Immature natural killer cell (primary cell): ENCODE measurements at regions not wholly inside any gene's neighbourhood (a gene's known extent, or its start where the extent isn't known, plus 50 kb on each side); places are given as distances from the start of the nearest gene placed in this dataset.

Source experiments
- DNase-seq, 3 donors: peaks; one replicate each; pipeline ENCODE4 v3.0.0; 2022; ENCODE audit warnings: mixed read lengths in 1 of 3
- H3K27ac Mint-ChIP-seq, 6 donors: one replicate each; pipeline ENCODE4 v1.8.0; 2020; ENCODE audit warnings: mixed read lengths in 6 of 6, mild to moderate bottlenecking in 5 of 6, inconsistent platforms in 4 of 6, moderate library complexity in 3 of 6
- H3K27me3 Mint-ChIP-seq, 3 donors: one replicate each; pipeline ENCODE4 v1.8.0; 2020 to 2021; ENCODE audit warnings: low read depth in 3 of 3, mild to moderate bottlenecking in 3 of 3, mixed read lengths in 3 of 3, moderate library complexity in 3 of 3, inconsistent platforms in 1 of 3
- H3K36me3 Mint-ChIP-seq, 3 donors: one replicate each; pipeline ENCODE4 v1.8.0; 2020; ENCODE audit warnings: mixed read lengths in 3 of 3, inconsistent platforms in 2 of 3, mild to moderate bottlenecking in 2 of 3
- H3K4me1 Mint-ChIP-seq, 2 donors: one replicate each; pipeline ENCODE4 v1.8.0; 2020; ENCODE audit warnings: inconsistent platforms in 2 of 2, mild to moderate bottlenecking in 2 of 2, mixed read lengths in 2 of 2, moderate library complexity in 1 of 2
- H3K4me3 Mint-ChIP-seq, 5 donors: one replicate each; pipeline ENCODE4 v1.8.0; 2020; ENCODE audit warnings: mild to moderate bottlenecking in 5 of 5, mixed read lengths in 5 of 5, inconsistent platforms in 3 of 5, moderate library complexity in 3 of 5
- H3K9me3 Mint-ChIP-seq, 6 donors: one replicate each; pipeline ENCODE4 v1.8.0; 2020; ENCODE audit warnings: mild to moderate bottlenecking in 6 of 6, mixed read lengths in 6 of 6, inconsistent platforms in 4 of 6, moderate library complexity in 3 of 6

DNA sequence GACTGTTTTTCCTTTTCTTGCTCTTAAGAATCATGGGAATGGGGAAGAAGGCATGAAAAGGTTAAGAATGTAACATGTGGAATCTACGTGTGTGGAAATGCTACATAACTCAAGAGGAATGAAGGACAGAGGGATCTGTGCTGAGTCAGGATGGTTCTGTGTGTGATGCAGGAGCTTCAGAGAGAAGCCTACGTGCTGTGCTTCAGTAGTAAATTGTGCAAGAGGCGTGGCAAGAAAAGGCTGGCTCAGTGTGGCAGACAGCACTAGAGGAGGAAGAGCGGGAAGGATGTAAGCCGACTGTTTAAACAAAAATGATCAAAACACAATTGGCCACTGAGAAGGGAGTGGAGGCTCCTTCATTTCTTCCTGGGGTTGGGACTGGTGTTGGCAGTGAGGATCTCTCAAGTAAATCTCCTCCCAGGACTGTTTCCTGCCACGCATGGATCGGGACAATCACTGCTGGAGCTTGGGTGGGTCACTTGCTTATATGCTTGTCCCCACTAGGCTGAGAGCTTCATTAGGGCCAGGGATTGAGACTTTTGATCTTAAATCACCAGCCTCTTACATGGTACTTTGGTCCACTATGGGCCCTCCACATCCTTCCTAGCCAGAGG is 59.4 kb upstream of the BASP1 start:
- Mint-ChIP-seq H3K4me3 (no peak overlapping the region), H3K36me3 (peaks cover 0 to 6% (median 4%) of the 10 kb centered on the region in 3 donors), H3K27ac (no peak overlapping the region), H3K9me3 (peaks cover 4 to 14% (median 10%) of the 10 kb centered on the region in 6 donors), H3K27me3 (peaks cover 2 to 3% (median 2%) of the 10 kb centered on the region in 3 donors), H3K4me1 (no peaks in the 10 kb centered on the region)
- DNase-seq, result no peak

DNA sequence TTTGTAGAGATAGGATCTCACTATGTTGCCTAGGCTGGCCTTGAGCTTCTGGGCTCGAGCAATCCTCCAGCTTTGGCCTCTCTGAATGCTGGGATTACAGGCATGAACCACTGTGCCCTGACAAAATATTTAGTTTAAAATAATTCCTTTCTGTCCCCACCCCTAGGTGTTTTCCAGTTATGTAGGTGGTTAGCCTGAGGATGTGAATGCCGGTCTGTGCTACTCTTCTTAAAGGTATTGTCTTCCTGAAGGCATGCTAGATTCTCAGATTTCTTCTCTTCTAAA is 56.7 kb upstream of the BASP1 start:
- no peak for DNase-seq
- Mint-ChIP-seq H3K9me3 (peaks cover 2 to 13% (median 9%) of the 10 kb centered on the region in 6 donors), H3K4me3 (no peak overlapping the region), H3K36me3 (peaks cover 0 to 4% (median 0%) of the 10 kb centered on the region in 3 donors), H3K27ac (no peak overlapping the region), H3K4me1 (no peaks in the 10 kb centered on the region), H3K27me3 (peaks cover 2 to 6% (median 2%) of the 10 kb centered on the region in 3 donors)

DNA sequence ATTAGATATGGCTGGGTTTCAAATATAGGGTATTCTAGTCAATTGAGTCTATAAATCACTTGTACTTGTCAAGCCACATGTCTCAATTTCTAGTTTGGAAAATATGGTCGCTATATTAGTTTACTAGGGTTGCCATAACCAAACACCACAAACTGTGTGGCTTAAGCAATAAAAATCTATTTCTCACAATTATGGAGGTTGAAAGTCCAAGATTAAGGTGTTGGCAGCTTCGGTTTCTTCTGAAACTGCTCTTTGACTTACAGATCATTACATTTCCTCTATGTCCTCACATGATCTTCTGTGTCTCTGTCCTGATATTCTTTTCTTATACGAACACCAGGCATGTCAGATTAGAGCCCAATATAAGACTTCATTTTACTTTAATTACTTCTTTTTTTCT is 55.8 kb upstream of the BASP1 start:
- H3K36me3 Mint-ChIP-seq, result peaks cover 0 to 4% (median 0%) of the 10 kb centered on the region in 3 donors
- H3K4me3 Mint-ChIP-seq, result no peak overlapping the region
- peaks cover 2 to 6% (median 2%) of the 10 kb centered on the region in 3 donors for H3K27me3 Mint-ChIP-seq
- no peak for DNase-seq
- no peaks in the 10 kb centered on the region for H3K4me1 Mint-ChIP-seq
- no peak overlapping the region for H3K27ac Mint-ChIP-seq
- H3K9me3 Mint-ChIP-seq, result peaks cover under 1 to 13% (median 9%) of the 10 kb centered on the region in 6 donors

- H3K4me3 Mint-ChIP-seq, result no peak overlapping the region
- peaks cover 2 to 6% (median 2%) of the 10 kb centered on the region in 3 donors for H3K27me3 Mint-ChIP-seq
- no peak for DNase-seq
- no peaks in the 10 kb centered on the region for H3K36me3 Mint-ChIP-seq
- peaks cover 0 to 17% (median 6%) of the 10 kb centered on the region in 6 donors for H3K9me3 Mint-ChIP-seq
- H3K4me1 Mint-ChIP-seq, result no peaks in the 10 kb centered on the region
- H3K27ac Mint-ChIP-seq, result no peak overlapping the region
Observed at GRCh38 chr5:17163221-17163620, 54.2 kb upstream of the BASP1 start.

DNA sequence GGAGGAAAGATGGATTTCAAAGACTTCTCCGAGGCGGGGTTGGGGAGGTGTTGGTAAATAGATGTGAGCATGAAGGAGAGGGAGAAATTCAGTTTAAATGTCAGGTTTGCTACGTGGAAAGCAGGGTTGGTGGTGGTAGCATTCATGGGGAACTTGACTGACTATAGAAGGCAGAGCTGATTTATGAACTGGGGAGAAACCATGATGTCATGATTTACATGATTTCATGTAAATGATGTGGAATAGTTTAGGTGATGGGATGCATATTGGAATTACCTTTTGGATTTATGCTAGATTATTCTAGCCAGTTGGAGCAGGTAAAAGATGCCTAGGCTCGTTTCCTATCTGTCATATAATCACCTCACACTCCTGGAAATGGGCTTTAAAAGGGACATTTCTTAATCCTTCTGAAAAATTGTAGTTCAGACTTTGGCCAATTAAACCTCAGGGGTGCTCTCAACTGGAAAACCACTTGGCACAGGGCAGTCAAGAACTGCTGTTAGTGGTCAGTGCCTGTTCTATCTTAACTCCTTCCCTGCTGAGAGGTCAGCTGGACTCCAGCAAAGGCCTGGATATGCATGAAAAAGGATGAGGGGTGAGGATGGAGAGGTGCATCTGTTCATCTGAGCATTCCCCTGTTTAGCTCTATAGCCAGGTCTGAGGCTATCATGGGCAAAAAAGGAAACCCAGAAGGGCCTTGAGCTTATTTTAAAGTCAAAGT is 50.1 kb upstream of the BASP1 start:
- no peaks in the 10 kb centered on the region for H3K4me1 Mint-ChIP-seq
- DNase-seq, result no peak
- H3K36me3 Mint-ChIP-seq, result no peaks in the 10 kb centered on the region
- H3K27ac Mint-ChIP-seq, result no peak overlapping the region
- H3K27me3 Mint-ChIP-seq, result peaks cover 2 to 5% (median 2%) of the 10 kb centered on the region in 3 donors
- no peak overlapping the region for H3K4me3 Mint-ChIP-seq
- H3K9me3 Mint-ChIP-seq, result peaks cover 0 to 11% (median 4%) of the 10 kb centered on the region in 6 donors
